ENCODE measurements at regions not wholly inside any gene's neighbourhood (a gene's known extent, or its start where the extent isn't known, plus 50 kb on each side); places are given as distances from the start of the nearest gene placed in this dataset.

DNA sequence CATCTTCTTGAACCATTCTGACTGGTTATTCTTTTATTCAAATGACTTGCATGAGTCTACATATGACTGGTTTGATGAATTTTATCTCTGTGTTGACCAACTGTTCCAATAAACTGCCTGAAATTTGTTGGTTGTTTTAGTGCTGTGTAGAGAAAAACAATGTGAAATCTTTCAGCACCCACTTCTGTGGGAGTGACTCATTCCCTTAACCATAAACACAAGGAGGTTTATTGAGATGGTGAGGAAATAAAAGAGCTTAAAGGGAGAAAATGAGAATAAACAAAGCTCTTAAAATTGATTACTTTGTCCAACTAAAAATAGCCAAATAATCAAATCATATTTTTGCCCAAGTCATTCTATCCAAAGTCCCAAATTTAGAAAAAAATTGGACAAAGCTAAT lies 341.1 kb downstream of the TGFB2 start:
- no peak for DNase-seq (ENCODE audit: low read depth)
- H3K4me3 ChIP-seq (ENCODE audit: low read length) = no peak overlapping the region
- TF ChIP-seq, protein P1, sequence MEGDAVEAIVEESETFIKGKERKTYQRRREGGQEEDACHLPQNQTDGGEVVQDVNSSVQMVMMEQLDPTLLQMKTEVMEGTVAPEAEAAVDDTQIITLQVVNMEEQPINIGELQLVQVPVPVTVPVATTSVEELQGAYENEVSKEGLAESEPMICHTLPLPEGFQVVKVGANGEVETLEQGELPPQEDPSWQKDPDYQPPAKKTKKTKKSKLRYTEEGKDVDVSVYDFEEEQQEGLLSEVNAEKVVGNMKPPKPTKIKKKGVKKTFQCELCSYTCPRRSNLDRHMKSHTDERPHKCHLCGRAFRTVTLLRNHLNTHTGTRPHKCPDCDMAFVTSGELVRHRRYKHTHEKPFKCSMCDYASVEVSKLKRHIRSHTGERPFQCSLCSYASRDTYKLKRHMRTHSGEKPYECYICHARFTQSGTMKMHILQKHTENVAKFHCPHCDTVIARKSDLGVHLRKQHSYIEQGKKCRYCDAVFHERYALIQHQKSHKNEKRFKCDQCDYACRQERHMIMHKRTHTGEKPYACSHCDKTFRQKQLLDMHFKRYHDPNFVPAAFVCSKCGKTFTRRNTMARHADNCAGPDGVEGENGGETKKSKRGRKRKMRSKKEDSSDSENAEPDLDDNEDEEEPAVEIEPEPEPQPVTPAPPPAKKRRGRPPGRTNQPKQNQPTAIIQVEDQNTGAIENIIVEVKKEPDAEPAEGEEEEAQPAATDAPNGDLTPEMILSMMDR (conservative IDR thresholded peaks at IDR 0.05; ENCODE audit: low read depth, low read length) = no peak

DNA sequence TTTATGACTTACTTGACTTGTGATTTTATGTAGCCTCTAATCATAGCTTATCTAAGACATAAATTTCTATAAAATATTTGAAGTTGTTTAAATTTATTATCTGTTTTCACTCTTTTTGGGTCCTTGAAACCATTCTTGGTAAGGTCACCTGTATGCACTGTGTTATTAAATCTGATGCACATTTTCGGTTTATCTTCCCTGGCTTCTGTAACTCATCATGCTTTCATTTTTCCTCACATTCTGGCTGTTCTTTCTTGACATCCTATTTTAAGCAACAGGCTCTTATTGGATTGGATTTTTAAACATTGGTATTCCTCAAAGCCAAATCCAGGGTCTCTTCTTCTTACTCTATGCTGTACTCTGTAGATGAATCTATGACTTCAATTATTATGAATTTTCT lies 341.6 kb downstream of the TGFB2 start:
- DNase-seq (ENCODE audit: low read depth) = no peak
- TF ChIP-seq, protein P1 (conservative IDR thresholded peaks at IDR 0.05; ENCODE audit: low read depth, low read length) = no peak
- no peak overlapping the region for H3K4me3 ChIP-seq (ENCODE audit: low read length)

DNA sequence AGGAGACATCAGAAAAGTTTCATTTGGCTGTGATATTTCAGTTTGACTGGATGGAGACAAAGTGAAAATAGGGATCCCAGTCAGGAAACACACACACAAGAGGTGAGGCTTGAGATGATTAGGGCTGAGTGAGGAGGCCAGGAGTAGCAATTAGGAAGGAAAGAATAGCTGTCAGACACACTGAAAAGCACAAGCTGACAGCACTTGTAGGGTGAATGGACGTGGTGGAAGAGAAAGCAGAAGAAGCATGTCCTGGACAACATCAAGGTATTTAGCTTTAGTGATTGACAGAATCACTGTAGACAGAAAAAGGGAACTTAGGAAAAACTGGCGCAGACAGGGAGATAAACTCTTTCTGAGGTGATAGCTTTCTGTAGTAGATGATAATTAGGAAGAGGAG lies 347.7 kb downstream of the TGFB2 start:
- TF ChIP-seq, protein P1 (conservative IDR thresholded peaks at IDR 0.05; ENCODE audit: low read depth, low read length) = no peak
- no peak overlapping the region for H3K4me3 ChIP-seq (ENCODE audit: low read length)
- DNase-seq (ENCODE audit: low read depth) = no peak

DNA sequence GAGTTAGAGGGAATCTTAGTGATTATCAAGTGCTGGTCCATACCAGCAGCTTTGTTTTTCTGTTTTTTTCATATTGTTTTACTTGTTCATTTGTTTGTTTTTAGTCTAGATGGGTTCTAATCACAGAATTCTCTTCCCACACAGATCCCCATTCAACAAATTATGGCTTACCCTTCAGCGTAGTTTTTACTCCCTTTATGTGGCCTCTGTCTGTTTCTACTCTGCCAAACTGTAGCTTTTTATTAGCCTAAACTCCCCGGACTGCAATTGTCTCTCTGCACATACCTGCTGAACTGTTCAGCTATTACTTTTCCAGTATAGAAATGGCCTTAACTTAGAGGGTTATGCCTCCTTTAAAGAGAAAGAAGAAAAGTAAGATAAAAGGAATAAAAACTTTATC lies 348.5 kb downstream of the TGFB2 start:
- no peak overlapping the region for H3K4me3 ChIP-seq (ENCODE audit: low read length)
- TF ChIP-seq, protein P1 (conservative IDR thresholded peaks at IDR 0.05; ENCODE audit: low read depth, low read length) = no peak
- DNase-seq (ENCODE audit: low read depth) = no peak

DNA sequence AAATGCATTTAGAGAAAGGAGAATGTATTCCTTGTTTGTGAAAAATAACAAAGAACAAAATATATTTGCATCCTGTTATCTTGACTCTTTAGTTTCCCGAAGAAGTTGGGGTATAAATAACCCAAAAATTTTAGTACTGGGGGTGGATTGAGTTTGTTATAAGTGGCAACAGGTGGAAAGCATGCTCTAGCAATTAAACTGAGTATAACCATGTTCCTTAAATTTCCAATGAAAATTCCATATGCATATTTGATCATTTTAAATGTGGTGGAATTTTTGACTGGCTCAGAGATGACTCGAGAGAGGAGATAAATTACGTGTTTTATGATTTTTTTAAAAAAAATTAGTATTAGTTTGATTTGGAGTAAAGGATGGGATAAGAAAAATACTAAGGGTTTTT lies 348.9 kb downstream of the TGFB2 start:
- no peak overlapping the region for H3K4me3 ChIP-seq (ENCODE audit: low read length)
- DNase-seq (ENCODE audit: low read depth) = no peak
- TF ChIP-seq, protein P1 (conservative IDR thresholded peaks at IDR 0.05; ENCODE audit: low read depth, low read length) = no peak

DNA sequence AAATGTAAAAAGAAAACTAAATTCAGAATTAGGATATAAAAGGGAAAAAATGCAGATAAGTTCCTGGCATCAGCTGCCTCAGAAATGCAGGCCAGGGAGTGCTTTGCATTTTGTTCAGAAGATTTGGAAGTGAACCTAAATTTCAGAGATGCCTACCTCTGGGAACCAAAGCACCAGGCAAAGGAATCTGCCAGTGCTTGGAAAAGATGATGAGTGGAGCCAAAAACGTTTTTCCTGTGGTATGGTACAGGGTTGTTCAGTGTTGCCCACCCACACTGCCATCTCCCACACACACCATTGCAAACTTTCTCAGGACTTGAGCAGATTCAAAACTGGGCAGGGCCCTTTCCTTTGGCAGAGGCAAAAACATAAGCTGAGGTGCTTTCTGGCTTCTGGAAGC lies 349.5 kb downstream of the TGFB2 start:
- no peak for DNase-seq (ENCODE audit: low read depth)
- TF ChIP-seq, protein P1 (conservative IDR thresholded peaks at IDR 0.05; ENCODE audit: low read depth, low read length) = no peak
- H3K4me3 ChIP-seq (ENCODE audit: low read length) = no peak overlapping the region

DNA sequence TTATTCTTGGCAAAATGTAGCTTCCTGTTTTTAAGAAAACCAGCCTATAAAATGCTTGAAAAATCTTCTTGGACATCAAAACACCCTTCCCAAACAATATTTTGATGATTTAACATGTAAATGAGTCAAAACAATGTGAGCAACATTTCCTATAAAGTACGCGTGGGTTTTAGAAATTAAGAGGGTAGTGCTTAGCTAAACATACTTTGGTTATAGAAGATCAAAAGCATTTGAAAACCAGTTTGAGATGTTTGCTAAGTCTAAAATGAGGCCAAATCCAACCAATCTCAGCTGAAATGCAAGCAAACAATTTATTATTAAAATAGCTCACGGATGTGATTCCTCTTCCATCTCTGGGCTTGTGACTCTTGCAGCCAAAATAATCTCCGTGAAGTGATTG lies 350.4 kb downstream of the TGFB2 start:
- TF ChIP-seq, protein P1 (conservative IDR thresholded peaks at IDR 0.05; ENCODE audit: low read depth, low read length) = no peak
- DNase-seq (ENCODE audit: low read depth) = no peak
- no peak overlapping the region for H3K4me3 ChIP-seq (ENCODE audit: low read length)
